ENCODE measurements at regions not wholly inside any gene's neighbourhood (a gene's known extent, or its start where the extent isn't known, plus 50 kb on each side); places are given as distances from the start of the nearest gene placed in this dataset.

GRCh38 chr3:18295171-18295920, 129.8 kb downstream of the SATB1 start:
- no peak overlapping the region for H3K4me3 ChIP-seq (ENCODE audit: low read length)
- ChIA-PET CTCF (no interaction called here), POLR2A (no interaction called here)
- H3K4me3 Mint-ChIP-seq = no peak overlapping the region
- no peaks in the 10 kb centered on the region for H3K4me1 Mint-ChIP-seq
- no peaks in the 10 kb centered on the region for H3K36me3 ChIP-seq (ENCODE audit: insufficient read depth, low read length)
- DNase-seq = no peak
- H3K27me3 Mint-ChIP-seq = peaks cover 0 to 12% of the 10 kb centered on the region in 2 donors
- H3K36me3 Mint-ChIP-seq = peaks cover 0 to 17% (median 0%) of the 10 kb centered on the region in 3 donors
- H3K9me3 Mint-ChIP-seq = peaks cover 18 to 27% (median 23%) of the 10 kb centered on the region in 5 donors
- H3K4me1 ChIP-seq (ENCODE audit: insufficient read depth, low read length) = no peaks in the 10 kb centered on the region
- H3K9me3 ChIP-seq (ENCODE audit: low read length) = no peaks in the 10 kb centered on the region
- no peaks in the 10 kb centered on the region for H3K27me3 ChIP-seq (ENCODE audit: insufficient read depth, low read length, poor library complexity, severe bottlenecking)
- no peak overlapping the region for H3K27ac ChIP-seq (ENCODE audit: low read depth, low read length)
- no peak overlapping the region for H3K27ac Mint-ChIP-seq

DNA sequence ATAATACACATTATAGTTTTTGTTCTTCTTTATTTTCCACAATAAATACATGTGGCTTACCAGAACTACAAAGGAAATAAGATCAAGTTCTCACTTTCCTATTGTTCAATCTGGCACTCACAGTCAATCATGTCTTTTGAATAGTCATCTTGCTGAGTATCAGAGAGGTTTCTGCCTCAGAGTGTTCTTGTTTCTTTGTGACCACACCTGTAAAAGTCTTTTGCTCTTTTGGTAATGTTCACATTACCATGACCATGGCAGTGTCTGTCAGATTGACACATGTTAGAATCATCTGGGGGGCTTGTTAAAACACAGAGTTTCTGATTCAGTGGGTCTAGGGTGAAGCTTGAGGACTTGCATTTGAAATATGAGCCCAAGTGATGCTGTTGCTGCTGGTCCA, 135.0 kb downstream of the SATB1 start:
- DNase-seq = no peak
- no peaks in the 10 kb centered on the region for H3K9me3 ChIP-seq (ENCODE audit: low read length)
- H3K4me1 ChIP-seq (ENCODE audit: insufficient read depth, low read length) = no peaks in the 10 kb centered on the region
- CTCF ChIA-PET = no interaction called here
- no peaks in the 10 kb centered on the region for H3K36me3 Mint-ChIP-seq
- H3K27me3 ChIP-seq (ENCODE audit: insufficient read depth, low read length, poor library complexity, severe bottlenecking) = no peaks in the 10 kb centered on the region
- peaks cover 0 to 3% (median 2%) of the 10 kb centered on the region in 5 donors for H3K9me3 Mint-ChIP-seq
- no peak overlapping the region for H3K27ac ChIP-seq (ENCODE audit: low read depth, low read length)
- H3K4me3 Mint-ChIP-seq = no peak overlapping the region
- no peaks in the 10 kb centered on the region for H3K4me1 Mint-ChIP-seq
- POLR2A ChIA-PET = no interaction called here
- no peak overlapping the region for H3K27ac Mint-ChIP-seq
- no peak overlapping the region for H3K4me3 ChIP-seq (ENCODE audit: low read length)
- no peaks in the 10 kb centered on the region for H3K36me3 ChIP-seq (ENCODE audit: insufficient read depth, low read length)
- H3K27me3 Mint-ChIP-seq = peaks cover 0 to 14% of the 10 kb centered on the region in 2 donors

DNA sequence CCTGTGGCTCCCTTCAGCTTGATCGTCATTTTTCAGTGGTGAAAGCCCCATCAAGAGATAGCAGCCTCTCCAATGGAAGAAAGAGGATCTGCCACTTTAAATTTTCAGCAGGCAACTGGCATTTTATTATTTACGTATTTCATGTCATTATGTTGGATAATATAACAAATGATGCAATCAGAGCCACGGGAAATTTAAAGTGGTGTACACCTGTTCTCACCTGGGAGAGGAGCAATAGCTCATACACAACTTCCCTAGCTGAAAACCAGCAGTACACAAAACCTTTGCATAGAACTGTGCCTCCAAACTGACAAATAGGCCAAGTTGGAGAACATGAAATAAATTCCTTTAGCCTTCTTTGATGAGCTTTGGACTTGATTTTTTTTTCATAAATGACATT, 136.9 kb downstream of the SATB1 start:
- ChIA-PET CTCF (no interaction called here), POLR2A (no interaction called here)
- Histone ChIP-seq H3K27ac (ENCODE audit: low read depth, low read length) (no peak overlapping the region), H3K9me3 (ENCODE audit: low read length) (no peaks in the 10 kb centered on the region), H3K36me3 (ENCODE audit: insufficient read depth, low read length) (no peaks in the 10 kb centered on the region), H3K27me3 (ENCODE audit: insufficient read depth, low read length, poor library complexity, severe bottlenecking) (no peaks in the 10 kb centered on the region), H3K4me1 (ENCODE audit: insufficient read depth, low read length) (no peaks in the 10 kb centered on the region), H3K4me3 (ENCODE audit: low read length) (no peak overlapping the region)
- Mint-ChIP-seq H3K27me3 (peaks cover 3 to 15% of the 10 kb centered on the region in 2 donors), H3K9me3 (no peaks in the 10 kb centered on the region), H3K4me1 (no peaks in the 10 kb centered on the region), H3K4me3 (no peak overlapping the region), H3K27ac (no peak overlapping the region), H3K36me3 (no peaks in the 10 kb centered on the region)
- DNase-seq = no peak

DNA sequence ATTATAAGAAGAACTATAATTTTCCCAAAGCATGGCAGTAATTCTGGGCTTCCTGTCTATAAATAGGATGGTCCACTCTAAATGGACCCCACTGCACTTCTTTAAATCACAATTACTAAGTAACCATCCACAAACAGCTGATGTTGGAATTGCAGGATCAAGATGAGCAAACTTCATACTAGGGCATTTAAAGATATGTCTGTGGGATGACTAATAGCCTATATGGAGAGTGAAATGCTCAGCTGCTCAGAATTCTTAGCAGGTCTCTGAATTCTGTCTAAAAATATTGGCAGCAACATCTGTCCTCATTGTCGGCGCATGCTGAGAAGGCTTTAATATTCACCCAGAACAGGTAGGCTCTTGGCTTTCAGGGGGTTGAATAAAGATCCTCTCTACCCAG, 140.4 kb downstream of the SATB1 start:
- Histone ChIP-seq H3K27ac (ENCODE audit: low read depth, low read length) (no peak overlapping the region), H3K4me1 (ENCODE audit: insufficient read depth, low read length) (no peaks in the 10 kb centered on the region), H3K9me3 (ENCODE audit: low read length) (no peaks in the 10 kb centered on the region), H3K4me3 (ENCODE audit: low read length) (no peak overlapping the region), H3K36me3 (ENCODE audit: insufficient read depth, low read length) (no peaks in the 10 kb centered on the region), H3K27me3 (ENCODE audit: insufficient read depth, low read length, poor library complexity, severe bottlenecking) (no peaks in the 10 kb centered on the region)
- Mint-ChIP-seq H3K27ac (no peak overlapping the region), H3K27me3 (peaks cover 11 to 18% of the 10 kb centered on the region in 2 donors), H3K4me1 (no peaks in the 10 kb centered on the region), H3K36me3 (no peaks in the 10 kb centered on the region), H3K9me3 (peaks cover 0 to 1% (median 0%) of the 10 kb centered on the region in 5 donors), H3K4me3 (no peak overlapping the region)
- no peak for DNase-seq
- CTCF ChIA-PET = no interaction called here
- POLR2A ChIA-PET = no interaction called here

- Mint-ChIP-seq H3K36me3 (no peaks in the 10 kb centered on the region), H3K4me1 (no peaks in the 10 kb centered on the region), H3K4me3 (no peak overlapping the region), H3K9me3 (peaks cover 0 to 1% (median 0%) of the 10 kb centered on the region in 5 donors), H3K27ac (no peak overlapping the region), H3K27me3 (peaks cover 11 to 17% of the 10 kb centered on the region in 2 donors)
- H3K9me3 ChIP-seq (ENCODE audit: low read length) = no peaks in the 10 kb centered on the region
- ChIA-PET POLR2A (interaction anchor here (0.6 kb wide), 1 partner anchor 9 kb away, joined by 6 read pairs; no protein-coding TSS in a partner anchor), CTCF (no interaction called here)
- DNase-seq = no peak
- no peak overlapping the region for H3K27ac ChIP-seq (ENCODE audit: low read depth, low read length)
- H3K36me3 ChIP-seq (ENCODE audit: insufficient read depth, low read length) = no peaks in the 10 kb centered on the region
- no peak overlapping the region for H3K4me3 ChIP-seq (ENCODE audit: low read length)
- H3K27me3 ChIP-seq (ENCODE audit: insufficient read depth, low read length, poor library complexity, severe bottlenecking) = no peaks in the 10 kb centered on the region
- no peaks in the 10 kb centered on the region for H3K4me1 ChIP-seq (ENCODE audit: insufficient read depth, low read length)
Observed at GRCh38 chr3:18283680-18284079, 141.5 kb downstream of the SATB1 start.

GRCh38 chr3:18282507-18282906, 142.6 kb downstream of the SATB1 start:
- Histone ChIP-seq H3K27me3 (ENCODE audit: insufficient read depth, low read length, poor library complexity, severe bottlenecking) (no peaks in the 10 kb centered on the region), H3K4me3 (ENCODE audit: low read length) (no peak overlapping the region), H3K9me3 (ENCODE audit: low read length) (no peaks in the 10 kb centered on the region), H3K27ac (ENCODE audit: low read depth, low read length) (no peak overlapping the region), H3K36me3 (ENCODE audit: insufficient read depth, low read length) (no peaks in the 10 kb centered on the region), H3K4me1 (ENCODE audit: insufficient read depth, low read length) (no peaks in the 10 kb centered on the region)
- Mint-ChIP-seq H3K9me3 (peaks cover 0 to 1% (median 0%) of the 10 kb centered on the region in 5 donors), H3K36me3 (no peaks in the 10 kb centered on the region), H3K4me1 (no peaks in the 10 kb centered on the region), H3K27ac (no peak overlapping the region), H3K4me3 (no peak overlapping the region), H3K27me3 (peaks cover 11 to 15% of the 10 kb centered on the region in 2 donors)
- ChIA-PET CTCF (no interaction called here), POLR2A (no interaction called here)
- no peak for DNase-seq

DNA sequence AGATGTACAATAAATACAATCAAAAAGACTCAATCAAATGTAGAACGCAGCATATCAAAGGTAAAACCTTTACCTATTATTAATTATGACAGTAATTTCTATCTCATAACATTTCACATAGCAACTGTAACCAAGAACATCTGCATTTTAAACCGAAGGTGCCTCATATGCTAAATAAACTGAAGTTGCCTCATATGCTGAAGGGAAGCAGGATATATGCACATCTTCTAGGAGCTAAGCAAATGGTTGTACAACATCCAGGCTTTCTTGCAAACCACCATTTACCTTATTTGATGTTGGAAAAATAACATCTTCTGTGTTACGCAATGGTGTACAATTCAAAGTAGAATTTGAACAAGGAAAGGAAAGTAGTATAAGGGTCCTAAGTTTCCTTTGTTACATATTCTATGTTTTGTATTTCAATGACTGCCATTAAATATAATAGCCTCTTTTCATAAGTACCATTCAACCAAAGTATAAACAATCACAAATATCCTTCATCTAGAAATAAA, 145.9 kb downstream of the SATB1 start:
- H3K27ac ChIP-seq (ENCODE audit: low read depth, low read length) = no peak overlapping the region
- Mint-ChIP-seq H3K9me3 (peaks cover 0 to 1% (median 0%) of the 10 kb centered on the region in 5 donors), H3K27me3 (peaks cover 11 to 15% of the 10 kb centered on the region in 2 donors), H3K36me3 (no peaks in the 10 kb centered on the region), H3K27ac (no peak overlapping the region), H3K4me1 (no peaks in the 10 kb centered on the region), H3K4me3 (no peak overlapping the region)
- no peaks in the 10 kb centered on the region for H3K9me3 ChIP-seq (ENCODE audit: low read length)
- H3K4me3 ChIP-seq (ENCODE audit: low read length) = no peak overlapping the region
- POLR2A ChIA-PET = no interaction called here
- H3K4me1 ChIP-seq (ENCODE audit: insufficient read depth, low read length) = no peaks in the 10 kb centered on the region
- no peaks in the 10 kb centered on the region for H3K27me3 ChIP-seq (ENCODE audit: insufficient read depth, low read length, poor library complexity, severe bottlenecking)
- CTCF ChIA-PET = no interaction called here
- no peaks in the 10 kb centered on the region for H3K36me3 ChIP-seq (ENCODE audit: insufficient read depth, low read length)
- DNase-seq = no peak

DNA sequence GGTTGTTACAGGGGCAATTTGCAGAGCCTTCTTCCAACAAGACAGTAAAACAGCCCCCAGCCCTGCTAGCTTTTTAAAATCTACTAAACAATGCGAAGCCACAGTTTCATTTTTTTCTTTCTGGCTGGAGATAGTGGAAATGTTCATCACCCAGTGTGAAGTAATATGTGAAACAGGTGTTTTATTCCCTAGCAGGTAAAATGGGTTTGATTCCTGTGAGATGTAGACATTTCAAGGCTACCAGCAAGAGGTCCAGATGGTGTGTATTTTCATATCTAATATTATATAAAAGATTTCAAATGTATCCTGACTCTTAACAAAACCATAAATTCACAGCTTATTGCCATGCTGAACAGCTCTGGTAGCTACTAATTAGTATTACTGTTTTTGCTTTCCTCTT, 160.3 kb downstream of the SATB1 start:
- Histone ChIP-seq H3K4me3 (ENCODE audit: low read length) (no peak overlapping the region), H3K27ac (ENCODE audit: low read depth, low read length) (no peak overlapping the region), H3K4me1 (ENCODE audit: insufficient read depth, low read length) (no peaks in the 10 kb centered on the region), H3K9me3 (ENCODE audit: low read length) (no peaks in the 10 kb centered on the region), H3K36me3 (ENCODE audit: insufficient read depth, low read length) (no peaks in the 10 kb centered on the region), H3K27me3 (ENCODE audit: insufficient read depth, low read length, poor library complexity, severe bottlenecking) (no peaks in the 10 kb centered on the region)
- no peaks in the 10 kb centered on the region for H3K9me3 Mint-ChIP-seq
- CTCF ChIA-PET = no interaction called here
- no peak for DNase-seq
- H3K4me3 Mint-ChIP-seq = no peak overlapping the region
- POLR2A ChIA-PET = no interaction called here
- H3K4me1 Mint-ChIP-seq = no peaks in the 10 kb centered on the region
- H3K36me3 Mint-ChIP-seq = no peaks in the 10 kb centered on the region
- peaks cover 0 to 6% of the 10 kb centered on the region in 2 donors for H3K27me3 Mint-ChIP-seq
- H3K27ac Mint-ChIP-seq = no peak overlapping the region
